ENCODE measurements at regions not wholly inside any gene's neighbourhood (a gene's known extent, or its start where the extent isn't known, plus 50 kb on each side); places are given as distances from the start of the nearest gene placed in this dataset.
A peak's percentile ranks its signal among the peaks of the same experiment; 100 is the strongest.

DNA sequence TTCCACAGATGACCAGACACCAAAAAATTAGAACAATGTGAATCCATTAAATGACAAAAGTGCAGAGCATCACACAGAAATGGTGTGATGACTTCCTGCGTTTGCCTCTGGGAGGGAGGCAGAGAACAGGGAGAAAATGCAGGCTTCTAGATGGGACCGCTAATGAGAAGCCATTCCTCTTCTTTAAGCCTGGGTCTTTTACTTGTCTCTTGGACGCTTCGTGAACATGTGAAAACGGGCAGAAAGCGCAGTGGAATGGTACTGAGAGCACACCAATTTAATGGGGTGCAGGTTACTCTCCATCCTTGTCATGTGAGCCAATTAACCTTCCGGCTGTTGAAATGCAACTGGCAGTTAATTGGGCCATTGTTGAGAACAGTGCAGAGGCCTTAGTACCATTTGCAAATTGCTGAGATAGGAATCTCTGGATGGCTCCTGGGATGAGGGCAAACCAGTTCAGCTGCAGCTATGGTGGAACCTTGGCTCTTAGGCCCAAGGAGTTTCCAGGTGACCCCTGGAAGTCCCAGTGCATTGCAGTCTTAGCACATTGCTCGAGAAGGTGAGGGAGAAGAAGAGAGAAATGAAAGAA is 210.4 kb upstream of the CXCR4 start:
- H3K27ac Mint-ChIP-seq = peak overlapping the region; percentile 90
- Histone ChIP-seq H3K9me3 (ENCODE audit: control insufficient read depth in 1 of 2, insufficient read depth in 1 of 2, low read length in 2 of 2) (no peaks in the 10 kb centered on the region), H3K4me1 (ENCODE audit: insufficient read depth, low read length) (peaks cover 44% of the 10 kb centered on the region), H3K27ac (ENCODE audit: low read depth in 1 of 2, low read length in 2 of 2) (peak overlapping the region in 1 of 2 donors; percentile 90), H3K4me3 (ENCODE audit: low read length) (no peak overlapping the region), H3K27me3 (ENCODE audit: control insufficient read depth in 1 of 2, insufficient read depth in 2 of 2, low read length in 2 of 2) (no peaks in the 10 kb centered on the region), H3K36me3 (ENCODE audit: insufficient read depth, low read length) (no peaks in the 10 kb centered on the region)
- TF ChIP-seq, protein P1, sequence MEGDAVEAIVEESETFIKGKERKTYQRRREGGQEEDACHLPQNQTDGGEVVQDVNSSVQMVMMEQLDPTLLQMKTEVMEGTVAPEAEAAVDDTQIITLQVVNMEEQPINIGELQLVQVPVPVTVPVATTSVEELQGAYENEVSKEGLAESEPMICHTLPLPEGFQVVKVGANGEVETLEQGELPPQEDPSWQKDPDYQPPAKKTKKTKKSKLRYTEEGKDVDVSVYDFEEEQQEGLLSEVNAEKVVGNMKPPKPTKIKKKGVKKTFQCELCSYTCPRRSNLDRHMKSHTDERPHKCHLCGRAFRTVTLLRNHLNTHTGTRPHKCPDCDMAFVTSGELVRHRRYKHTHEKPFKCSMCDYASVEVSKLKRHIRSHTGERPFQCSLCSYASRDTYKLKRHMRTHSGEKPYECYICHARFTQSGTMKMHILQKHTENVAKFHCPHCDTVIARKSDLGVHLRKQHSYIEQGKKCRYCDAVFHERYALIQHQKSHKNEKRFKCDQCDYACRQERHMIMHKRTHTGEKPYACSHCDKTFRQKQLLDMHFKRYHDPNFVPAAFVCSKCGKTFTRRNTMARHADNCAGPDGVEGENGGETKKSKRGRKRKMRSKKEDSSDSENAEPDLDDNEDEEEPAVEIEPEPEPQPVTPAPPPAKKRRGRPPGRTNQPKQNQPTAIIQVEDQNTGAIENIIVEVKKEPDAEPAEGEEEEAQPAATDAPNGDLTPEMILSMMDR (IDR thresholded peaks at IDR 0.05) = no peak
- H3K9me3 Mint-ChIP-seq = no peaks in the 10 kb centered on the region
- no peak overlapping the region for H3K4me3 Mint-ChIP-seq
- H3K4me1 Mint-ChIP-seq (ENCODE audit: low read depth) = peaks cover 54% of the 10 kb centered on the region
- DNase-seq (peak in 1 of 14 experiments; percentile 11), ATAC-seq (ENCODE audit: poor library complexity) (no peak)
- ChIA-PET CTCF (interaction anchor here (1.0 to 2.0 kb wide), 10 partner anchors 21 to 208 kb away, joined by 3 to 9 read pairs (median 4); no protein-coding TSS in a partner anchor), POLR2A (interaction anchor here (0.7 to 2.2 kb wide), 7 partner anchors 54 to 216 kb away, joined by 3 to 40 read pairs (median 8); no protein-coding TSS in a partner anchor)
- intact Hi-C loops (cut with DNase I, micrococcal nuclease) = loop anchor here in 1 of 2 experiments (5.0 kb wide), 1 partner anchor 211 kb away; the partner anchor contains the start of gene CXCR4
- H3K36me3 Mint-ChIP-seq (ENCODE audit: low read depth) = no peaks in the 10 kb centered on the region
- no peaks in the 10 kb centered on the region for H3K27me3 Mint-ChIP-seq

DNA sequence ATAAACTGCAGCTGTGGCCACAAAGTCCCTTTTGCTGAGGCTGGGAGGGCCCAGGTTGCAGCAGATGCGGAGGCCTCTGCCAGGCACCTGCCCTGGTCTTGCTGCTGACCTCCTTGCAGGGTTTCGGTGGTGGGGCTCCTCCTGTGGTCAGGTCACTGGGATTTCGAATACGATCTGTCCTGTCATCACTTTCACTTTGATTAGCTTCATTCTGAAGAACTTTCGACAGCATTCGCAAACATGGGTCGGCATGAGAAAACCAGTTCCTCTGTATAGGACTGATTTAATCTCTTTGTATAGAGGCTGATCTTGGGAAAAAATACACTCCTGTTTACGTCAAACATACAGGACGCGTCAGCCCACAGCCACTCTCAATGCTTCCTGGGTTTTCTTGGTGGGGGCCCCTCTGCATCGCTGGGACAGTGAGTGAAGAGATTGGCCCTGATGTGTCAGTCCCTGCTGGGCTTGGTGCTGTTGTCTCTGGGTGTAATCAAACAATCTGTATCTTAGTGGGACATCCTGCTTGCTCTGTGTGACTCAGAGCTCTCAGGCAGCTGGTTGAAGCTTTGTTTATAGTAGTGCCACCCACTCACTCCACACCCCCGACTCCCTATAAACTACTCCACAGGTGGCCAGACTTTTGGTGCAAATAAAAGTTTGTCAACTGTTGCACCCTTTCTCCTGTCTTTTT is 209.4 kb upstream of the CXCR4 start:
- peak overlapping the region; percentile 90 for H3K27ac Mint-ChIP-seq
- H3K4me3 Mint-ChIP-seq = peak overlapping the region; percentile 79
- H3K27me3 ChIP-seq (ENCODE audit: control insufficient read depth in 1 of 2, insufficient read depth in 2 of 2, low read length in 2 of 2) = no peaks in the 10 kb centered on the region
- peak; percentile 64 to 93 (median 78) for DNase-seq
- CTCF ChIA-PET = interaction anchor here (0.7 to 2.0 kb wide), 16 partner anchors 10 to 390 kb away, joined by 3 to 9 read pairs (median 4); no protein-coding TSS in a partner anchor
- H3K4me3 ChIP-seq (ENCODE audit: low read length) = peak overlapping the region; percentile 44
- H3K36me3 Mint-ChIP-seq (ENCODE audit: low read depth) = no peaks in the 10 kb centered on the region
- no peaks in the 10 kb centered on the region for H3K9me3 Mint-ChIP-seq
- ATAC-seq (ENCODE audit: poor library complexity) = peak; percentile 92
- H3K36me3 ChIP-seq (ENCODE audit: insufficient read depth, low read length) = no peaks in the 10 kb centered on the region
- H3K9me3 ChIP-seq (ENCODE audit: control insufficient read depth in 1 of 2, insufficient read depth in 1 of 2, low read length in 2 of 2) = no peaks in the 10 kb centered on the region
- peaks cover 54% of the 10 kb centered on the region for H3K4me1 ChIP-seq (ENCODE audit: insufficient read depth, low read length)
- TF ChIP-seq, protein P1 (IDR thresholded peaks at IDR 0.05) = no peak
- H3K27ac ChIP-seq (ENCODE audit: low read depth in 1 of 2, low read length in 2 of 2) = peak overlapping the region; percentile 74 to 90
- peaks cover 64% of the 10 kb centered on the region for H3K4me1 Mint-ChIP-seq (ENCODE audit: low read depth)
- intact Hi-C loops (cut with DNase I, micrococcal nuclease) = loop anchor here (1.0 to 5.0 kb wide), 7 partner anchors 45 to 210 kb away; partner anchors contain the start of gene CXCR4 (in 2 of the 2)
- no peaks in the 10 kb centered on the region for H3K27me3 Mint-ChIP-seq
- POLR2A ChIA-PET = interaction anchor here (0.6 to 2.2 kb wide), 22 partner anchors 29 to 367 kb away, joined by 3 to 40 read pairs (median 4); no protein-coding TSS in a partner anchor

DNA sequence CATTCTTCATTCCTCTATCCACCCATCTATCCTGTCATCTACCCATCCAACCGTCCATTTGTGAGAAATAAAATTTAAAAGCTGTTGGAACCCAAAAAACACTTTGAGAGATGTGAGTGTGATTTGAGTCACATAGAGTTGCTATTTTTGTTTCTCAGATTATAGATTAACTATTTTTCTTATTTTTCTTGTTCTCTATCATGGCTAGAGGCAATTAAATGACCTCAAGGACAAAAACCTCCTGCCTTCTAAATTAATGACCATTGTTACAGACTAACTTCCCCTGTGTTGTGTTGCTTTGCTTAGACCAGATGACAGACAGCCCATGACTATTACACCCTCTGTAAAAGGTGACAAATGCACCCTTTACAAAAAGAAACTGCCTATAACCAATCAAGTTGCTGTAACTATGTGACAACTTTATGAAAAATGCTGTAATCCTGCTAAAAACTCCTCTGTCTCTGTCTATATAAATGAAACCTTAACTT is 207.9 kb upstream of the CXCR4 start:
- DNase-seq (no peak), ATAC-seq (ENCODE audit: poor library complexity) (no peak)
- Histone ChIP-seq H3K27me3 (ENCODE audit: control insufficient read depth in 1 of 2, insufficient read depth in 2 of 2, low read length in 2 of 2) (no peaks in the 10 kb centered on the region), H3K36me3 (ENCODE audit: insufficient read depth, low read length) (no peaks in the 10 kb centered on the region), H3K4me3 (ENCODE audit: low read length) (no peak overlapping the region), H3K9me3 (ENCODE audit: control insufficient read depth in 1 of 2, insufficient read depth in 1 of 2, low read length in 2 of 2) (no peaks in the 10 kb centered on the region), H3K4me1 (ENCODE audit: insufficient read depth, low read length) (peaks cover 63% of the 10 kb centered on the region), H3K27ac (ENCODE audit: low read depth in 1 of 2, low read length in 2 of 2) (no peak overlapping the region)
- Mint-ChIP-seq H3K36me3 (ENCODE audit: low read depth) (no peaks in the 10 kb centered on the region), H3K4me3 (peak overlapping the region; percentile 18), H3K4me1 (ENCODE audit: low read depth) (peaks cover 64% of the 10 kb centered on the region), H3K27me3 (no peaks in the 10 kb centered on the region), H3K9me3 (no peaks in the 10 kb centered on the region), H3K27ac (peak overlapping the region; percentile 90)
- intact Hi-C loops (cut with DNase I, micrococcal nuclease) = loop anchor here in 1 of 2 experiments (5.0 kb wide), 1 partner anchor 209 kb away; the partner anchor contains the start of gene CXCR4
- ChIA-PET POLR2A (interaction anchor here (1.2 kb wide), 1 partner anchor 201 kb away, joined by 5 read pairs; no protein-coding TSS in a partner anchor), CTCF (interaction anchor here (1.0 kb wide), 1 partner anchor 12 kb away, joined by 4 read pairs; no protein-coding TSS in a partner anchor)
- TF ChIP-seq, protein P1 (IDR thresholded peaks at IDR 0.05) = no peak
